H7 (cell line): ENCODE measurements at regions not wholly inside any gene's neighbourhood (a gene's known extent, or its start where the extent isn't known, plus 50 kb on each side); places are given as distances from the start of the nearest gene placed in this dataset.
"Not testable (repeated sequence)": the region's sequence is repeated elsewhere in the genome, so short reads cannot be mapped to it uniquely, and the experiment has no call there.

ENCODE experiments used
- DNase-seq: peaks from one replicate; pipeline ENCODE4 v3.0.0; 2012
- H3K27me3 ChIP-seq: 2 replicates; pipeline ENCODE4 v1.6.0; 2011; ENCODE audit warnings: mild to moderate bottlenecking, low read length; ENCODE audit not compliant: control insufficient read depth, insufficient read depth
- H3K36me3 ChIP-seq: replicated peaks from 2 replicates; pipeline ENCODE4 v1.5.1; 2011; ENCODE audit warnings: low read length; ENCODE audit not compliant: control insufficient read depth, insufficient read depth
- H3K4me3 ChIP-seq: 2 replicates; pipeline ENCODE4 v1.5.1; 2011; ENCODE audit warnings: low read depth, mild to moderate bottlenecking, control low read depth, low read length, moderate library complexity; ENCODE audit not compliant: insufficient read depth

DNA sequence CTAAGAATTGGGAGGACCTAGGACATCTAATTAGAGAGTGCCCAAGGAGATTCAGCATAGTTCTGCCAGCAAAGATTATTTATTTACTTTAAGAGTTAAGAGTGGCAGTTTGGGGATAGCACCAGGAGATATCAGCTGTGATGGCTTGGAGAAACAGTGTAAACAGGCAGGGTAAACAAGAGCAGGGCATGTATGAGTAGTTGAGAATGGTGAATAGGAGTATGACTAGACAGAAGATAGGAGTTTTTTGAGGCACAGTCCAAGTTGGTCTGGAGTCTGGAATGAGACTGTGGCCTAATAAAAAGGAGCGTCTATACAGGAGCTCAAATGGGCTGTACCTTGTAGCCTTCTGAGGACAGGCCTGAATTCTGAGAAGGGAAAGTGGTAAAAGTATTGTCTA, 404.1 kb downstream of the BCKDHB start:
- DNase-seq, H3K36me3 ChIP-seq, H3K4me3 ChIP-seq, H3K27me3 ChIP-seq: not testable (repeated sequence)

DNA sequence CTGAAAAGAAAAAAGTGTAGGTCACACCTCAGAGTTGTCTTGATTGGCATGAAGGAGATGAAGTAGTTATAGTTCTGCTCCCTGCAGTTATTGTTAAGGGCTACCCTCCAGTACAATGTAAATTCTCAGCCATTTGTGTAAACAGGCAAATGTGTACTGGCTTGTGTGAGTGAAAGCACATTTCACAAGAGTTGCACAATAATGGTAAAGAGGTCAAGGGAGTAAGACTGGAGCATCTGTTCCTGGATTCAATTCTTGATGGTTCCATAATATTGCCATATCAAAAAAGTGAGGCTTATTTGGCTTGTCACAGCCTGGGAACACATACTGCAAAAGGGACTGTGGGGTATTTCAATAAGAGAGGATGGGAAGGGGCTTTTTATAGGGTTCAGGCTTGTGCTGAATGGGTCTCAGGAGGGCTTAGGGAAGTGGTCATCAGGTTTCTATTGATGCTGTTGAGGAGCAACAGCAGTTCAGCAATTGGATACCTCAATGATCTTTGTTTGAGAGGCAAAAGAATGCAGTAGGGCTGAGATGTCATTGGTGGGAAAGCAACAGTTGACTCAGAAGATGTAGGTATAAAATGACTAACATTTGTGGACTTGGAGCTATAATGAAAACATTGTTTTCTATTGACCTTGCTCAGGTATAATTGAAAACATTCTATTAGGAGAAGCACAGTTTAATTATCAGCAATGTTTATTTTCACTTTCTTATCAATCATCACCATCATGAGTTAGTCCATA, 402.6 kb downstream of the BCKDHB start:
- no peaks in the 10 kb centered on the region for H3K36me3 ChIP-seq
- H3K27me3 ChIP-seq: no peaks in the 10 kb centered on the region
- no peak for DNase-seq
- H3K4me3 ChIP-seq: no peak overlapping the region

DNA sequence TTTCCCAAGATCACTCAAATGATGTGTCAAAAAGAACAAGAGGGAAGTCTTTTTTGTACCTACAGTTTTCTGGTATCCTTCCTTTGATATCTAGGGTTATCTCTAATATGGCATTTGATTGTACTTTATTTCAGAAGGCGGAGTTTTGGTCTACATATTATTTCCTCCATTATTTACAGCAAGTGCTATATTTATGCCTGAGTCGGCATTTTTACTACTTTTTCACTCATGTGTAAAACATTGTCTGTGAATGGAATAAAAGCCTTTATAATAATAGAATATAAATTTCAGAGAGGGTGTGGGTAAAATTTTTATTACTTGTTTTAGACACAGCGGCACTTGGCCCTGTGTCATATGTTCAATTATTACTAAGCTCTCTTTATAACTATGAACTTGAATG, 398.4 kb downstream of the BCKDHB start:
- no peak overlapping the region for H3K4me3 ChIP-seq
- DNase-seq: no peak
- no peaks in the 10 kb centered on the region for H3K27me3 ChIP-seq
- H3K36me3 ChIP-seq: no peaks in the 10 kb centered on the region

DNA sequence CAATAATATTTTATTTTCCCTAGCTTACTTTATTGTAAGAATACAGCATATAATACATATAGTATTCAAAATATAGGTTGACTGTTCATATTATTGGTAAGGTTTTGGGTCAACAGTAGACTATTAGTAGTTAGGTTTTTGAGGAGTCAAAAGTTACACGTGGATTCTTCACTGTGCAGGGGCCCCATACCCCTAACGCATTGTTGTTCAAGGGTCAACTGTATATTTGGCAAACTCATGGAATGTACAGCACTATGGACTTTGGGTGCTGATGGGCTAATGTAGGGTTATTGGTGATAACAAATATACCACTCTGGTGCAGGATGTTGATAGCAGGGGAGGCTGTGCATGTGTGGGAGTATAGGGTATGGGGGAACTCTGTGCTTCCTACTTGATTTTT, 397.2 kb downstream of the BCKDHB start:
- DNase-seq: no peak
- Histone ChIP-seq H3K36me3 (no peaks in the 10 kb centered on the region), H3K27me3 (no peaks in the 10 kb centered on the region), H3K4me3 (no peak overlapping the region)

DNA sequence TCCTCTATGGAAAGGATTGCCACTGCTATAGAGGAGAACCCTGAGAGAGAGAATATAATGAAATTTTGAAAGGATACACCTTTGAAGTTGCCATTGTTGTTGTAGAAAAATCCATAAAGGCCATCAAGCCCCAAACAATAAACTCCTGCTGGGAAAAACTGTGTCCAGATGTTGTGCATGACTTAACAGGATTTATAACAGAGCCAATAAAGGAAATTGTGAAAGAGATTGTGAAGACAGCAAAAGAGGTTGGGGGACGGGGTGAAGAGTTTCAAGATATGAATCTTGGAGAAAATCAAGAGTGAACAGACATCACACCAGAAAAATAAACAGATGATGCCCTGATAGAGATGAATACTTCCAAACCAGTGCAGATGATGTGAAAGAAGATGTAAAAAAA, 396.4 kb downstream of the BCKDHB start:
- Histone ChIP-seq H3K36me3 (no peaks in the 10 kb centered on the region), H3K4me3 (no peak overlapping the region), H3K27me3 (no peaks in the 10 kb centered on the region)
- DNase-seq: no peak

DNA sequence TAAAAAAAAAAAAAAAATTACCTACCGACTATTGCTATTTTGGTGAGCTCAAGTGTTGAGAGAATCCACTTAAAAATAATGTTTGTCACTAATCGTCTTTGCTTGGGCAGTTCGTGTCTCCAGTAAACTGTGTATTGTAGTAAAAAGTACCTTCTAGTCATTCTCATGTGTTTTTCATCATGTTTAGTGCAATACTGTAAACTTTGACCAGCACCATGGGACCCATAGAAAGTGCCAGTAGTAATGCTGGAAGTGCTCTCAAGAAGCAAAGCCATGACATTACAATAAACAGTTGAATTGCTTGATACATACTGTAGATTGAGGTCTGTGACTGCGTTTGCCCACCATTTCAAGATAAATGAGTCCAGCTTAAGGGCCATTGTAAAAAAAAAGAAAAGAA, 395.2 kb downstream of the BCKDHB start:
- no peaks in the 10 kb centered on the region for H3K36me3 ChIP-seq
- DNase-seq: no peak
- no peaks in the 10 kb centered on the region for H3K27me3 ChIP-seq
- no peak overlapping the region for H3K4me3 ChIP-seq

DNA sequence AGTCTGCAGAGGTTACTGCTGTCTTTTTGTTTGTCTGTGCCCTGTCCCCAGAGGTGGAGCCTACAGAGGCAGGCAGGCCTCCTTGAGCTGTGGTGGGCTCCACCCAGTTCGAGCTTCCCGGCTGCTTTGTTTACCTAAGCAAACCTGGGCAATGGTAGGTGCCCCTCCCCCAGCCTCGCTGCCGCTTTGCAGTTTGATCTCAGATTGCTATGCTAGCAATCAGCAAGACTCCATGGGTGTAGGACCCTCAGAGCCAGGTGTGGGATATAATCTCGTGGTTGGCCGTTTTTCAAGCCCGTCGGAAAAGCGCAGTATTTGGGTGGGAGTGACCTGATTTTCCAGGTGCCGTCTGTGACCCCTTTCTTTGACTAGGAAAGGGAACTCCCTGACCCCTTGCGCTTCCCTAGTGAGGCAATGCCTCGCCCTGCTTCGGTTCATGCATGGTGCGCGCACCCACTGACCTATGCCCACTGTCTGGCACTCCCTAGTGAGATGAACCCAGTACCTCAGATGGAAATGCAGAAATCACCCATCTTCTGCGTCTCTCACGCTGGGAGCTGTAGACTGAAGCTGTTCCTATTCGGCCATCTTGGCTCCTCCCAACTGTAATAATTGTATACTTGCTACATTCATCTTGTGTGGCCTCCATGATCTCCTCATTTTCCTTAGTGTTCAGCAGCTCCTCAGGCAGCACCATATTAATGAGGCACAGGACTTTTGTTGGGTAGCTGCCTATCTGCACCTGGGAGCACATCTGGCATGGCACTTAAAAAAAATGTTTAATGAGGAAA, 391.4 kb downstream of the BCKDHB start:
- H3K36me3 ChIP-seq, H3K27me3 ChIP-seq, H3K4me3 ChIP-seq, DNase-seq: not testable (repeated sequence)

DNA sequence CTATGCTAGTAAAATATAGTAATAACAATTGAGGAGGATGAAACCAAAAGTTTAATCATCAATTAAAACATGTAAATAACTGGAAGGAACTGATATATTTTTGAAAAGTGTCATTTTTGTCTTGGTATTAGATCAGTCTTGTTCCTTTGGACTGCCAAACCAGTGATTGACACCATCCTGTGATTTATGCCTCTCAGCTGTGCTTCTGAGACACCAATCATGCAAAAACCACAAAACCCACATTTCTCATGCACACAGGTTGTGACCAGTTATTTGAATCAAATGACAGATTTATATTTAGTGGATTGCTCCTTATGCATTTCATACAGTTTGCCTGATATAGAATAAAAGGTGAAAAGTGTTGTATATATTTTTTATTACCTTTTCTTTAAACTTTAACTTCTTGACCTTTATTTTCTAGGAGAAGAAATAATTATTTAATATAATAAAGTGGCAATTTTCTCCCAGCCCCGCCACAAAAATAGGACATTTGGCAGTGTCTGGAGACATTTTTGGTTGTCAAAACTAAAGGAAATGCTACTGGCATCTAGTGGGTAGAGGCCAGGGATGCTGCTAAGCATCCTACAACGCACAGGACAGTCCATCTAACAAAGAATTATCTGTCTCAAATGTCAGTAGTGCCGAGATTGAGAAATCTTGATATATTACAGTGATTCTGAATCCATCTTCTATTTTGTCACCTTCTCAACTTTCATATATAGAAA, 383.6 kb downstream of the BCKDHB start:
- DNase-seq: no peak
- H3K36me3 ChIP-seq: no peaks in the 10 kb centered on the region
- H3K4me3 ChIP-seq: no peak overlapping the region
- H3K27me3 ChIP-seq: no peaks in the 10 kb centered on the region

DNA sequence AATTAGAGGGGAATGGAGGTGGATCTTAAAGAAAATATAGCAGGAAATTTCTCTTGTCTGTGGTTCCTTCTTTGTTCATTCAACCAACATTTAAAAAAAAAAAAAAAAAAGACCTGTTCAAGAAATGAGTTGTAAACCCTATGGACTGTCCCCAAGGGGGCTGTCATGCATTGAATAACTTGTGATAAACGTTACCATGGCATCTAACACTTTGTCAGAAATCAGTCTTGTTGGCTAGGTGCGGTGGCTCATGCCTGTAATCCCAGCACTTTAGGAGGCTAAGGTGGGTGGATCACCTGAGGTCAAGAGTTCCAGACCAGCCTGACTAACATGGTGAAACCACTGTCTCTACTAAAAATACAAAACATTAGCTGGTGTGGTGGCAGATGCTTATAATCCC, 381.7 kb downstream of the BCKDHB start:
- Histone ChIP-seq H3K36me3 (no peaks in the 10 kb centered on the region), H3K27me3 (no peaks in the 10 kb centered on the region), H3K4me3 (no peak overlapping the region)
- DNase-seq: no peak

DNA sequence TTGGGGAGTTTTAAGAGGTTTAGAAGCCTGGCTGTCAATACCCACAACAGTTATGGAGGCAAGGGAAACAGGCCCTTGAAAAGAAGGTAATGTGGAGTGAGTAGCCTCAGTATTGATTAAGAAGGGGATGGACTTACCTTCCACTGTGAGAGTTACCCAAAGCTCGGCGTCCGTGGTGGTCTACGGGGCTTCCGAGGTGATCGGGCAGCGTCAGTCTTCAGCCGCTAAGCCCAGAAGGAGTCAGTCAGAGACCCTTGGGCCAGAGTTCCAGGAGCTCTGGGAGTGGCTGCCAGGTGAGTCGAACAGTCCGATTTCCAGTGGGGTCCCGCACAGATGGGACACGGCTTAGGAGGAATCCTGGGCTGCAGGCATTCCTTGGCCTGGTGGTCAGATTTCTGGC, 379.0 kb downstream of the BCKDHB start:
- H3K4me3 ChIP-seq, H3K27me3 ChIP-seq, DNase-seq, H3K36me3 ChIP-seq: not testable (repeated sequence)

DNA sequence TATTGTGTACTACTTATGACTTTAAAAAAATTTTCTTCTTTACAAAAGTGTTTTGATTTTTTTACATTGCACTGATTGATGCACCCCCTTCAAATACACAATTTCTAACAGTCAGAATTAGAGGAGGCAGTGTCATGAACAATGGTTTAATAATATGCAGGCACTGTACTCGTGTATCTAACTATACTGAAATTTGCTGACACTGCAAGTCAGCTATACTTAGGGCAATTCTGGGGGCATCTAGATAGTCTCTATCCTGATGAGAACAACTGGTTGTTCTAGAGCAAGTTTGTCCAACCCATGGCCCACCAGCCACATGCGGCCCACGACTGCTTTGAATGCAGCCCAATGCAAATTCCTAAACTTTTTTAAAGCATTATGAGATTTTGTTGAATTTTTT, 375.6 kb downstream of the BCKDHB start:
- Histone ChIP-seq H3K4me3 (no peak overlapping the region), H3K36me3 (no peaks in the 10 kb centered on the region), H3K27me3 (no peaks in the 10 kb centered on the region)
- DNase-seq: no peak

DNA sequence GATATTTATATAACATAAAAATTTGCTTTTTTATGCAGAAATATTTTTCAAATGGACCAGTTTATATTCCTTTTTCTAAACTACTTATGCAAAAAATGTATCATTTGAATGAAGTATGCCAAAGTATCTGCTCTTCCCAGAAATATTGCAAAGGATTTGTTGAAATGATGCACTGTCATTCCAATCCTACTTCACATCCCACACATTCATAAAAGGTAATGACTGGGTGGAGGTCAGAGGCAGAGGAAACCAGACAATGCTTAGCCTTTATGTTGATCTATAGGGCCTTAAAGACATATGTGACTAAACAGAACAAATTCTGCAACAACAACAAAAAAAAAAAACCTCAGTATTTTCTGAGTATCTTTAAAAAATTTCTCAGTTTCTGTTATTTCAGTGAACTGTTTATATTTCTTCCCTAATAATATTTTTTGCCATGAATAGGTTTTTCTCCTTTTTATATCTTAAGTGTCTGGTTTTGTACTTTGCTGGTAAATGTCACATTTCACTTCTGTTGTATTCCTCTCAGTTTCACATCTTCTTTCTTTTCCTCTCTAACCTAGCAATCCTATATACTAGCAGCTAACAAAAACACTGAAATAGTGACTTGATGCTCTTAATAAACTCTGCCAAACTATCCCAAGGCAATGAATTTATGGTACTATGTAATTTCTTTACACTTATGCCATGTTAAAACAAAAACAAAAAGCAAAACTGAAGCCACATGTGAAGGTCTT, 374.1 kb downstream of the BCKDHB start:
- Histone ChIP-seq H3K27me3 (no peaks in the 10 kb centered on the region), H3K4me3 (no peak overlapping the region), H3K36me3 (no peaks in the 10 kb centered on the region)
- DNase-seq: no peak

DNA sequence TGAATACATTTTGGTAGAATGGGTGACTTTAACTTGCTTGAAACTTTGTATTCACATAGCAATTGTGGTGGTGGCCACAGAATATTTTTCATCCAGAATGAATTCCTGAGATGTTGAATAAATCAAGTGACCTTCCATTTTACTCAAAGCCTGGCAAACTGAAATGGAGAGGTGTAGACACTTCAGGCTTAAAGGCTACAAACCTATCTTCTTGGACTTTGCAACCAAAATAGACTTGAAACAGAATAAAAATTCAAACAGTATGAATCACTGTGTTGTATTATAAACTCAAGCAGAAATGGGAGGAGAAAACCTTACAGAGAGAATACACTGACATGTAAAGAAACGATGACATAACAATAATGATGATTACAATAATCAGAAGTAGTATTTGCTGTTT, 371.6 kb downstream of the BCKDHB start:
- no peaks in the 10 kb centered on the region for H3K27me3 ChIP-seq
- no peak for DNase-seq
- H3K36me3 ChIP-seq: no peaks in the 10 kb centered on the region
- no peak overlapping the region for H3K4me3 ChIP-seq

DNA sequence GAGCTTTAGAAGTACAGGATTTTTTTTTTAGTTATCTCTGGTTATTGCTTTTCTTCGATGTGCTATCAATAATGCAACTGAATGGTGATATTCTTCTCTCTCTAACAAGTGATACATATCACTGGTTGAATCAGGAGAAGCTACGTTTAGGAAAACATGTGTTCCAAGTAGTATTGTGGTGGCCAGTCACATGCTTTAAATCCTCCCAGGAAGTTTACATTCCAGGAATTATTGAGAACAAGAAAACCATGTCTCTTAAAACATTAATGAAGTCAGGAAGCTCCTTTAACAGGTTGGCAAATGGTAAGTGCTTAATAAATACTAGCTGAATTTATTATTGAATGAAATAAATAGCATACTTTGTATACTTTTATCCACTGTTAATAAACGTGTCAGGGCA, 371.1 kb downstream of the BCKDHB start:
- no peaks in the 10 kb centered on the region for H3K36me3 ChIP-seq
- DNase-seq: no peak
- H3K4me3 ChIP-seq: no peak overlapping the region
- no peaks in the 10 kb centered on the region for H3K27me3 ChIP-seq
